ENCODE measurements at regions not wholly inside any gene's neighbourhood (a gene's known extent, or its start where the extent isn't known, plus 50 kb on each side); places are given as distances from the start of the nearest gene placed in this dataset.
"Not testable (repeated sequence)": the region's sequence is repeated elsewhere in the genome, so short reads cannot be mapped to it uniquely, and the experiment has no call there.

GRCh38 chr11:42841556-42841955, 470.2 kb upstream of the API5 start:
- DNase-seq (ENCODE audit: low spot score), result no peak

- DNase-seq (ENCODE audit: low spot score), result no peak
Measured at GRCh38 chr11:42849362-42849761, 462.4 kb upstream of the API5 start.

GRCh38 chr11:42857344-42857743, 454.5 kb upstream of the API5 start:
- DNase-seq (ENCODE audit: low spot score), result no peak

- no peak for DNase-seq (ENCODE audit: low spot score)
Measured at GRCh38 chr11:42870480-42870879, 441.3 kb upstream of the API5 start.

GRCh38 chr11:42873800-42874405, 437.9 kb upstream of the API5 start:
- DNase-seq (ENCODE audit: low spot score), result not testable (repeated sequence)

- DNase-seq (ENCODE audit: low spot score), result not testable (repeated sequence)
Measured at GRCh38 chr11:42881335-42881734, 430.5 kb upstream of the API5 start.

- DNase-seq (ENCODE audit: low spot score), result no peak
Measured at GRCh38 chr11:42890773-42891172, 421.0 kb upstream of the API5 start.

DNA sequence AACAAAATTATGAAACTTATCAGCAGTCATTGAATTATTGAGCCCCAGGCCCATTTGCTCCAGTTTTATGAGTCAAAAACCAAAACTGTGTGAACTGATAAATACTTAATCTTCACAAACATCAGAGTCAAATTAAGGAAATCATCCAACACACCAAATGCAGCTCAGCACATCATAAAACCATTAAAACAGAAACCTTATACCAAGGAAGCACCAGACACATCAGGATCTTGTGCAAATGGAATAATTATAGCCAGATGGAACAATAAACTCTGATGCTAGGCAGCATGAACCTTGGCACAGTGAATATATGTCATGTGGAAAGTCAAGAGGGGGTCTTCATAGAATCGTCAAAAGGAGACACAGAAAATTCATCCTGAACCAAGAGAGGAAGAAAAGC, 410.7 kb upstream of the API5 start:
- no peak for DNase-seq (ENCODE audit: low spot score)

DNA sequence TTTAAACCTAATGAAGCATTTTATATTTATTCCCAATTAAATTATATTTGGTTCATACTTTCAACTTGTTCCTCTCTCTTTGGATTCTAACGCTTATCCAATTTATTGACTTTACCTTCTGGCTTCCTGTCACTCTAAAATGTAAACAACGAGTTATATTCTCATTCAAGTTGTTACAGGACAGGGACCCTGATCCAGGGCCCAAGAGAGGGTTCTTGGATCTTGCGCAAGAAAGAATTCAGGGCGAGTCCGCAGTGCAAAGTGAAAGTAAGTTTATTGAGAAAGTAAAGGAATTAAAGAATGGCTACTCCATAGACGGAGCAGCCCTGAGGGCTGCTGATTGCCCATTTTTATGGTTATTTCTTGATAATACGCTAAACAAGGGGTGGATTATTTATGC, 405.6 kb upstream of the API5 start:
- no peak for DNase-seq (ENCODE audit: low spot score)

DNA sequence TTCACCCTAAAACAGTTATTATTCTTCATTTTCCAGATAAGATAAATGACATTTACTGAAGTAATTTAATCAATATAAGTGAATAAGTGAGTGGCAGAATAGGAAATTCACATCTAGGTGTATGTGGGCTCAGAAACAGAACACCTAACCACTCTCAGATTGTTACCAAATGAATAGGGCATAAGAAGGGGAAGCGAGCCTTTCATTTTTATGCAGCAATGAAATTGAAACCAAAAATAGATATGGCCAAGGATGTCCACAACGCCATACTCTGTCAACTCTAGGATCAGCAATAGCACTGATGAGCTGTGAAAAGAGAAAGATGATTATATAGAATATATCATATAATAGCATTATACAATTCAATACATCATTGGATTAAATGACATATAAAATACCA, 398.1 kb upstream of the API5 start:
- DNase-seq (ENCODE audit: low spot score), result no peak

DNA sequence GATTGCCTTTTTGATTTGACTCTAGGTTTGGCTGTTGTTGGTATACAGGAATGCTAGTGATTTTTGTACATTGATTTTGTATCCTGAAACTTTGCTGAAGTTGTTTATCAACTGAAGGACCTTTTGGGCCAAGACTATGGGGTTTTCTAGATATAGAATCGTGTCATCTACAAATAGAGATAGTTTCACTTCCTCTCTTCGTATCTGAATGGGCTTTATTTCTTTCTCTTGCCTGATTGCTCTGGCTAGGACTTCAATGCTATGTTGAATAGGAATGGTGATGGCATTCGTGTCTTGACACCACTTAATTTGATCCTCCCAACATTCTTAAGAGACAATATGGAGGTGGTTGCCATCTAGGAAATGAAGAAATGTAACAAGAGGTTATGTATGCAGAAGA, 388.1 kb upstream of the API5 start:
- DNase-seq (ENCODE audit: low spot score), result no peak

GRCh38 chr11:42925916-42926315, 385.9 kb upstream of the API5 start:
- DNase-seq (ENCODE audit: low spot score), result no peak

- no peak for DNase-seq (ENCODE audit: low spot score)
Measured at GRCh38 chr11:42947405-42947804, 364.4 kb upstream of the API5 start.

- not testable (repeated sequence) for DNase-seq (ENCODE audit: low spot score)
Measured at GRCh38 chr11:42949738-42950376, 361.9 kb upstream of the API5 start.

GRCh38 chr11:42951266-42951665, 360.5 kb upstream of the API5 start:
- DNase-seq (ENCODE audit: low spot score), result peak; percentile 5

- DNase-seq (ENCODE audit: low spot score), result no peak
Measured at GRCh38 chr11:42957831-42958230, 354.0 kb upstream of the API5 start.

- no peak for DNase-seq (ENCODE audit: low spot score)
Measured at GRCh38 chr11:42958635-42959034, 353.2 kb upstream of the API5 start.

GRCh38 chr11:42960521-42961088, 351.2 kb upstream of the API5 start:
- DNase-seq (ENCODE audit: low spot score), result no peak

DNA sequence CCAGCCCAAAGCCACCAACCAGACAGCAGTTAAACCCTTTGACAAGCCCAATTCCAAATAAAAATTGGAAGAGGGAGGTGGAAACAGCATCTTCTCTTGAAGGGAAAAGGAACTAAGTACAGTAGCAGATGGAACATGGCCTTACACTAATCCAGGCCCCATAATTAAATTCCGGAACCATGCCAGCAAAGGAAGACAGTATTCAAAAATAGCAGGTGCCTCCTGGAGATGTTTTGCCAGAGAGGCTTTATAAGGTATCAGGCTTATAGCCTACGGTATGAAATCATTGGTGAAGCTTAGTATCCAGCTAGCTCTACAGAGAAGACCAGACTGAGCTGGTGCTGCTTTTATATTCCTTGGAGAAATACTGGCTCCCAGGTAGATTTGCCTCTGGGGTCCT, 344.1 kb upstream of the API5 start:
- DNase-seq (ENCODE audit: low spot score), result no peak

DNA sequence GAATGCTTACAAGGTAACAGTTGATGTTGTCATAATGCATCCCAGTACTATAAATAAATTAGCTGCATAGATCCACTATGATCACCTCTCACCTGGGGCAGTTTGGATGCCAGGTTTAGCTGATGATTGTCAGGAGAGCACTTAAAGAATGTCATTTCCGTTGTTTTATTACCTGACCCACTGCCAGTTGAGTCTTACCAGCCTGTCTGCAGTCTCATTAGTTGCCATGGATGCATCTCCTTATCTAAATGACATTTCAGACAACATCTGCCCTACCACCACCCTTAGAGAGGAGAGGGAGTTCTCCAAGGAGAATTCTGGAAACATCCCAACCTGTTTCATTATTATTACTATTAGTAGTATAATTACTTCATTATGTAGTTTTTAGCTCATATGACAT, 339.1 kb upstream of the API5 start:
- no peak for DNase-seq (ENCODE audit: low spot score)

GRCh38 chr11:42974510-42975179, 337.2 kb upstream of the API5 start:
- peak; percentile 12 for DNase-seq (ENCODE audit: low spot score)

- DNase-seq (ENCODE audit: low spot score), result no peak
Measured at GRCh38 chr11:42975180-42975529, 336.6 kb upstream of the API5 start.

DNA sequence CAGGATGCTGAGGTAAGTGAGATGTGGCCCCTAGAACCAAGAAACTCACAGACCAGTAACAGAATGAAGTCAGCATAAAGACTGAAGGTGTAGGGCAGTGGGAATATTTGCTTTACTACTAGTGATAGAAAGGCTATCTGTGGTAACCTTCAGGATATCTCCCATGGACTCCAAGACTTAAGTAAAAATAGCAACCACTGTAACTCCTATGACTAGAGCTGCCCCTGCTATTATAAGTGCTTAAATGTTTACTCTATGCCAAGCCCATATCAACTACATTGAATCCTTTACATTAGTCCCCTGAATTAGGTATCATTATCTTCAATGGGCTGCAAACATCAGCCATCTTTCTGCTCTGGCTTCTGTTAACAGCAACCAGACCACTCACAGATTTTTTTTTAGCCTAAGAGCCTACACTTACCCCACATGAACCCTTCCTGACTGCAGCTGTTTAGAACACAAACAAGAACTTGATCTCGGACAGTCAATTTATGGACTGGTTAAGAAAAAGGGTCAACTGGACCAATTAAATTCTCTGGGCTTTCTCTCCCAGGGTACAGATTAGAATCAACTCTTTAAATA, 335.1 kb upstream of the API5 start:
- no peak for DNase-seq (ENCODE audit: low spot score)
